ENCODE measurements at regions not wholly inside any gene's neighbourhood (a gene's known extent, or its start where the extent isn't known, plus 50 kb on each side); places are given as distances from the start of the nearest gene placed in this dataset.
"Not testable (repeated sequence)": the region's sequence is repeated elsewhere in the genome, so short reads cannot be mapped to it uniquely, and the experiment has no call there.

DNA sequence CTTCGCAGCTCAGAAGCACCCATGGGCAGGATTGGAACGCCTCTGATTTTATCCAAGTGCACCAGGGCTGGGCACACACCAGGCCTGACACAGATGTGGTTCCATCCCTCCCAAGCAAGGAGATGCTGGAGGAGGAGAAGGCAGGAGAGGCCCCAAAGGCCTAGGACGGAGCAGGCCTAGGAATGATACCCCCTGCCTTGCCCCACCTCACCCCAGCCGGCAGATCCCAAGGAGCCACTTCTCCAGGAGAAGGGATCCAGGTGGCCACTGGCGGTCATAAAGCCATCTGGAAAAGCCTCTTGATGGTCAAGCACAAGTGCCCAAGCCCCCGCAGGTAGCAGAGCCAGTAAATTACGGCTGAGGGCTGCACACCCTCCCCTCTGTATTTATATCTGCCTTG lies 211.8 kb downstream of the TBC1D2B start:
- H3K27me3 Mint-ChIP-seq: no peaks in the 10 kb centered on the region

DNA sequence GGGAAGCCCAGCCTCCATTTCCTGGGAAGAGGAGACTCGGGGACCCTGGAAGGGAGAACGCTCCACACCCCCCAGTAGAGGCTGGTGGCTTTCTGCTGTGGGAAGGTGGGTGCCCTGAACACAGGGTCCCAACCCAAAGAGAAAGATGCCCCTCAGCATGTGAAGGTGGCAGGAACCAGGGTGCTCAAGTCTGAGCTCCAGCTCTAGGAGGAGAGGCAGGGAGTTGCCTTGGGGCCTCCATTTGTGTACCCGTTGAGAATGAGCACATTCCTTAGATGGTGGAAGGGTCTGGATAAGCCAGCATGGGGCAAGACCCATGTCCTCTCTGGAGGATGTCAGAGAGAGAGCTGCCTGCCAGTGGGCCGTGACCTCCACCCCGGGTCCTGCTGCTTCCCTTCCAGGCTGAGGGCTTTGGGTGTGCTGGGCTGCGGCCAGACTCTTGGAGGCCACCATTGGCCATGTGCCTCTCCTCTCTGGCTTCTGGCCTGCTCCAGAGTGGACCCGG lies 212.4 kb downstream of the TBC1D2B start:
- Mint-ChIP-seq H3K4me1 (ENCODE audit: low read depth) (no peaks in the 10 kb centered on the region), H3K9me3 (ENCODE audit: low read depth) (no peaks in the 10 kb centered on the region), H3K36me3 (no peaks in the 10 kb centered on the region), H3K27me3 (no peaks in the 10 kb centered on the region), H3K4me3 (no peak overlapping the region), H3K27ac (no peak overlapping the region)

More for the DNA sequence above, 211.8 kb downstream of the TBC1D2B start:
- no peak overlapping the region for H3K27ac Mint-ChIP-seq
- H3K4me3 Mint-ChIP-seq: no peak overlapping the region
- H3K36me3 Mint-ChIP-seq: no peaks in the 10 kb centered on the region
- peaks cover 1% of the 10 kb centered on the region for H3K4me1 Mint-ChIP-seq (ENCODE audit: low read depth)
- H3K9me3 Mint-ChIP-seq (ENCODE audit: low read depth): no peaks in the 10 kb centered on the region

DNA sequence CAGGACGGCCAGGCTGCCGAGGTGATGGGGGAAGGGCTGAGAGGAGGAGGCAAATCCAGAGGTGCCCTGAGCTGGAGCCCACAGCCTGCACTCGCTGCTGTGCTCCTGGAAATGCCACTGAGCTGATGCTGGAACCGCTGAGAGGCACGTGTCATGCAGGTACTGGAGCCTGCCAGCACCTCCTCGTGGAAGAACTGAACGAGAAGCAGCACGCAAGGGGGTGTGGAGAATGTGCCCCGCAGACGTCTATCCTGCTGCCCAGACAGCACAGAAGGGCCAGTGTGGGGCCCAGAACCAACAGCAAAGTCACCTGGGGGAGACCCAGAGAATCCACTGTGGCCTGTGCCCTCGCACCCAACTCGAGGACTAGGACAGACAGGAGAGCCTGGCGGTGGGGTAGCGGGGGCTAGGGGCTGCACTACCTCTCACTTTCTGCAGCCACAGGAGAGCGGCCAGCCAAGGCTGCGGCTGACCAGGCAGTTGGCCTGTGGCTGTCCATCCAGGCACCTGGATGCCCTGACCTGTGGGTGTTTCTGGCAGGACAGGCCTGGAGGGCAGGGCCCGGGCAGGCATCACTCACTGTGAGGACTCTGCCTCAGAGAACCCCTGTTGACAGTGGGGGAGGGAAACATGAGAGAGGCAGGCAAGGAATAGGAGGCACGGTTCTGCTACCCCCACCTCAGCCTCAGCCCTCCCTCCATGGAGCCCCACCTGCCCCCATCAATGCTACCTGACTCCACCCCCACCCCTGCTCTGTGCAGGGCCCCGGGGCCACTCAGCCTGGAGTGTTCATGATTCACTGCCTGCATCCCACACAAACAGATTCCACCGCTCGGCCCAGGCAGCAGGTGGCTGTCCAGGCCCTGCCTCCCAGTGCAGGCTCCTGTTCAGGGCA lies 213.1 kb downstream of the TBC1D2B start:
- Mint-ChIP-seq H3K4me1 (ENCODE audit: low read depth) (no peaks in the 10 kb centered on the region), H3K9me3 (ENCODE audit: low read depth) (no peaks in the 10 kb centered on the region), H3K36me3 (no peaks in the 10 kb centered on the region), H3K4me3 (no peak overlapping the region), H3K27ac (no peak overlapping the region), H3K27me3 (no peaks in the 10 kb centered on the region)

DNA sequence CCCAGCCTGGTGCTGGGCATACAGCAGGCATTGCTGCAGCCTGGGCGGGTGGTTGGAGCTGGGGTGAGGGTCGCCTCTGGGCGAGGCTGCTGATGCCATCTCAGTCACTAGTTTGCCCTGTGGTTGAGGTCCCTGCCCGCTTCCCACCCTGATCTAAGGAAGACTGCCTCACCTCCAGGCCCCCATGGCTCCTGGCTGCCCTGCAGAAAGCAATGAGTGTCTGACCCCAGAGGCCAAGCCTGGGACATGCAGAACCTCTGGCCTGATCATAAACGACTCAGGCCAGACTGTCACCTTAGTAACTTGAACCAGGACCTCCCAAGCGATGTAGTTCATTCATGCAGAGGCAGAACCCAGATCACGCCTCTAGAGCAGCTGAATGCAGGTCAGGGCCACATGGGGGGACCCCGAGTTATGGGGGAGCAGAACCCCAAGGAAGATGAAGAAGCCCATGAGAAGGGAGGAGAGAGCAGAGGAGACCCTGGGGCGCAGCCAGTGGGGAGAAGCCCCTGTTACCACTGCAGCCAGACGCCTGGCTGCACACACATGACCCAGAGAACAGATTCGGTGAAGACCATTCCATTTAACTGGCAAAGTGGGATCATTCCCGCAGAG lies 213.9 kb downstream of the TBC1D2B start:
- Mint-ChIP-seq H3K27ac (no peak overlapping the region), H3K4me3 (no peak overlapping the region), H3K27me3 (no peaks in the 10 kb centered on the region), H3K9me3 (ENCODE audit: low read depth) (no peaks in the 10 kb centered on the region), H3K36me3 (no peaks in the 10 kb centered on the region), H3K4me1 (ENCODE audit: low read depth) (no peaks in the 10 kb centered on the region)

DNA sequence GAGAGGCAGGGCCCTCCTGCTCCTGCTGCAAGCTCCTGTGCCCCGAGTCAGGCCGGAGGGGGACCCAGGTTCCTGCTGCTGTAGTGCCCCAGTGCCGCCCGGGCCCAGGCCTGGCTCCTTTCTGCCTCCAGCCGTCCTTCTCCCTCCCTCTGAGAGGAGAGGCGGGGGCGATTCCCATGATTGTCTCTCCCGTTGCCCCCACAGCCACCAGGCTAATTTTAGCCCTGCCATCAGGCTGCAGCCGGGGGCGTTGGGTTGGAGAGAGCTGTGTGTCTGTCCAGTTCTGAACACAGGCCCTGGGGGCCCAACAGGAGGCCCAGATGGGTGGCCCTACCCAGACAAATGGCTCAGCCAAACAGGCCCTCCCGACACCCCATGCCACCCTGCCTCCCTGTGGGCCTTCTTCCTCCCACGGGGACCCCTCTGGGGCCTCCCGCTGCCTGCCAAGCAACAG lies 214.8 kb downstream of the TBC1D2B start:
- no peaks in the 10 kb centered on the region for H3K27me3 Mint-ChIP-seq
- H3K9me3 Mint-ChIP-seq (ENCODE audit: low read depth): no peaks in the 10 kb centered on the region
- no peaks in the 10 kb centered on the region for H3K36me3 Mint-ChIP-seq
- H3K4me1 Mint-ChIP-seq (ENCODE audit: low read depth): no peaks in the 10 kb centered on the region
- H3K27ac Mint-ChIP-seq: no peak overlapping the region
- H3K4me3 Mint-ChIP-seq: no peak overlapping the region

DNA sequence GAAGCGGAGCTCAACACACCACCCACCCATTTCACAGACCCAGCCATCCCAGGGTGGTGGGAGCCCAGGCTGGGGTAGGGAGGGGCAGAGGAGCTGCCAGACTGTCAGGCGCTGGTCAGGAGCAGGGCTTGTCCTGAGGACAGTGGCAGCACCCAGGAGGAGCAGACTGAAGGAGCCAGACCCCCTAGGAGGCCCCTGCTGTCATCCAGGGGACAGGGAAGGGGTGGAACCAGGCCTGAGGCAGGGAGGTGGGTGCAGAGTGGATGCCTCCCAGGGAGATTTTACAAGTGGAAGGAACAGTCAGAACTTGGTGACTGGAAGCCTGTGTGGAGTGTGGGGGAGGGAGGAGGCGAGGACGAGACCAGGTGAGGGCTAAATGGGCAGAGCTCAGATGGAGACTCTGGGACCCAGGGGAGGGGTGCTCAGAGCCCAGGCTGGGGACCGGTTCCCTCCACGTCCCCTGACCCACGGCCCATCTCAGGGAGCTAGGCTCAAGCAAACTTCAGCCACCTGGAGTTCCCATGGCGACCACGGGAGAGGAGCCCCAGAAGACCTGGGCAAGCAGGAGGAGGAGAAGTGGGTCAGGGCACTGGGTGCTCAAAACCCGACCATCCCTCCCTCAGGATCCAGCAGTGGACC lies 215.4 kb downstream of the TBC1D2B start:
- not testable (repeated sequence) for H3K4me1 Mint-ChIP-seq (ENCODE audit: low read depth); H3K36me3 Mint-ChIP-seq; H3K27ac Mint-ChIP-seq; H3K9me3 Mint-ChIP-seq (ENCODE audit: low read depth); H3K4me3 Mint-ChIP-seq; H3K27me3 Mint-ChIP-seq

DNA sequence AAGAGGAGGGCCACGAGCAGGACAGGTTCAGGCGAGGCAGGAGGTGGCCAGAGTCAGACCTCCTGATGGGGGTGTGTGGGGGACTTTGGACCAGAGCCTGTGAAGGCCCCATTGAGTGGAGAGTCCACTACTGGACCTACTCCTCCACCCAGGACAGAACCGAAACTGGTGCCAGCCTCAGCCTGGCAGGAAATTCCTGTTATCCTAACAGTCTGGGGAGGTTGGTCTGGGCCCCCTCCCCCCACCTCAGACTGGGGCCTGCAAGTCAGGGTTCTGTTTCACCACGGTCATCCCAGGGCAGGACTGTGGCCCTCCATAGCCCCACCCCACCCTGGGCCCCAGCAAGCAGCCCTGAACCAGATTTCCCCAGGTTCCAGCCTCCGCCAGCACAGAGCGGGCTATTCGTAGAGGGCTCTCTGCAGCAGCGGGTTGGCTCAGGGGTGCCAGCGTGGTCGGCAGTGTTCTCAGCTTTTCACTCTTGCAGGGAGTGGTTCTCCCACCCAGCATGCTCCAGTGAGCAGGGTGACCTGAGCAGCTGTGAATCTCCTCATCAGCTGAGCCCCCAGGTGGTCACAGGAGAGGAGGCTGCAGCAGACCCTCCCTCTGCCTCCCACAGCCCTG lies 217.3 kb downstream of the TBC1D2B start:
- no peaks in the 10 kb centered on the region for H3K9me3 Mint-ChIP-seq (ENCODE audit: low read depth)
- no peaks in the 10 kb centered on the region for H3K4me1 Mint-ChIP-seq (ENCODE audit: low read depth)
- H3K36me3 Mint-ChIP-seq: no peaks in the 10 kb centered on the region
- H3K27me3 Mint-ChIP-seq: peaks cover 2% of the 10 kb centered on the region
- no peak overlapping the region for H3K27ac Mint-ChIP-seq
- H3K4me3 Mint-ChIP-seq: no peak overlapping the region

DNA sequence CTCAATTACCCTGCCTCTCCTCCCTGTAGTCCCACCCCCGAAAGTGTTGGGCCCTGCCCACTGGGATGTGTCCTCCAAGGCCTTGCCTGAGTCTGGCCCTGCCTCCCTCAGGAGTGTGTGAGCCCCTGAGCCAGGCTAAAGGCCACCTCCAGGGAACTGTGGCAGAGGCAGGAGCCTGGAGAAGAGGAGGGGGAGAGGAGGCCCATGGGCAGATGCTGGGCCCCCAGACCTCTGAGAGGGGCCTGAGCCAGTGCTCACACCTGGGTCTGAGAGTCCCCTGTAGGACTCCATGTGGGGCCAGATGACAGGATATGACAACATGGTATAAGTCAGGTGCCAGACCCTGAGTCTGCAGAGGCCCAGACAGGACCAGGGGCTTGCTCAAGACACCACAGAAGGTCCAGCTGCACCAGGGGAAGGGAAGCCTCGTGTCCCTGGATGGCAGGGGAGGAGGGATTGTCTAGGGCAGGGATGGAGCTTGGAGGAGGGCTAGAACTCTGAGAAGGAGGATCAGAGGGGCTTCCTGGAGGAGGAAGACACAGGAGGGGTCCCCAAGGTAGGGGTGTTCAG lies 217.9 kb downstream of the TBC1D2B start:
- no peaks in the 10 kb centered on the region for H3K9me3 Mint-ChIP-seq (ENCODE audit: low read depth)
- peaks cover 2% of the 10 kb centered on the region for H3K27me3 Mint-ChIP-seq
- no peak overlapping the region for H3K27ac Mint-ChIP-seq
- H3K4me3 Mint-ChIP-seq: no peak overlapping the region
- H3K36me3 Mint-ChIP-seq: no peaks in the 10 kb centered on the region
- no peaks in the 10 kb centered on the region for H3K4me1 Mint-ChIP-seq (ENCODE audit: low read depth)

DNA sequence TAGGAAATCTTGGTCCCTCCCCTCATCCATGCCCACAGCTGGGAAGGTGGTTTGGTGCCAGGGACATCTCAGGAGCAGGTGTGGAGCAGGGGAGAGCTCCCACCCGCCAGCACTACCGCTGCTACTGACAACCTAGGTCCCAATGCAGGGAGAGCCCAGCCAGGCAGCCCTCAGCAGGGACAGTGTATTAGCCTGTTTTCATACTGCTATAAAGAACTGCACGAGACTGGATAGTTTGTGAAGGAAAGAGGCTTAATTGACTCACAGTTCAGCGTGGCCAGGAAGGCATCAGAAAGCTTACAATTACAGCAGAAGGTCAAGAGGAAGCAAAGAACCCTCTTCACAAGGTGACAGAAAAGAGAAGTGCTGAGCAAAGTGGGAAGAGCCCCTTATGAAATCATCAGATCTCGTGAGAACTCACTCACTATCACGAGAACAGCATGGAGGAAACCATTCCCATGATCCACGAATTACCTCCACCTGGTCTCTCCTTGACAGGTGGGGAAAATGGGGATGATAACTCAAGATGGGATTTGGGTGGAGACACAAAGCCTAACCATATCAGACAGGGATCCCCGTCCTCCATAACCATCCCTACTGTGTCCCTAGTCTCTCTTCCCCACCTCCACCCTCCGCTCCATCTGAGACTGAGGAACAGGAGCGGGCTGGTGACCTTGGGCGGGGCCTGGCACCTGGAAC lies 218.6 kb downstream of the TBC1D2B start:
- H3K4me1 Mint-ChIP-seq (ENCODE audit: low read depth): no peaks in the 10 kb centered on the region
- peaks cover 2% of the 10 kb centered on the region for H3K27me3 Mint-ChIP-seq
- no peaks in the 10 kb centered on the region for H3K36me3 Mint-ChIP-seq
- H3K9me3 Mint-ChIP-seq (ENCODE audit: low read depth): no peaks in the 10 kb centered on the region
- no peak overlapping the region for H3K4me3 Mint-ChIP-seq
- no peak overlapping the region for H3K27ac Mint-ChIP-seq

DNA sequence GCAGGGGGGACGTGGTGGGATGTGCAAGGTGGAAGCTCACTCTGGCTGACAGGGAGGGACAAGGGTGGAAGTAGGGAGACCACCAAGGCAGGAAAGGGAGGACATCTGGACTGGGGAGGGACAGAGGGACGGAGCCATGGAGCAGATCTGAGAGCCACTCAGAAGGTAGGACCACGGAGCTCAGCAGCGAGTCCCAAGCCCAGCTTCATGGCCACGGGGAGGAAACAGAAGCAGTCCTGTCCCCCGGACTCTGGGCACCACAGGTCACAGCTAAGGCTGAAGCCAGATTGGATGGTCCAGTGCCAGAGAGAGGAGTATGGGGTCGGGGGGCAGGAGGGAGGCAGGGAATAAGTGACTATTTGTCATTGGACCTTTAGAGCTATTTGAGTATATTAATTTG lies 220.1 kb downstream of the TBC1D2B start:
- Mint-ChIP-seq H3K9me3 (ENCODE audit: low read depth) (no peaks in the 10 kb centered on the region), H3K36me3 (no peaks in the 10 kb centered on the region), H3K27ac (no peak overlapping the region), H3K4me3 (no peak overlapping the region), H3K27me3 (peaks cover 2% of the 10 kb centered on the region), H3K4me1 (ENCODE audit: low read depth) (no peaks in the 10 kb centered on the region)

DNA sequence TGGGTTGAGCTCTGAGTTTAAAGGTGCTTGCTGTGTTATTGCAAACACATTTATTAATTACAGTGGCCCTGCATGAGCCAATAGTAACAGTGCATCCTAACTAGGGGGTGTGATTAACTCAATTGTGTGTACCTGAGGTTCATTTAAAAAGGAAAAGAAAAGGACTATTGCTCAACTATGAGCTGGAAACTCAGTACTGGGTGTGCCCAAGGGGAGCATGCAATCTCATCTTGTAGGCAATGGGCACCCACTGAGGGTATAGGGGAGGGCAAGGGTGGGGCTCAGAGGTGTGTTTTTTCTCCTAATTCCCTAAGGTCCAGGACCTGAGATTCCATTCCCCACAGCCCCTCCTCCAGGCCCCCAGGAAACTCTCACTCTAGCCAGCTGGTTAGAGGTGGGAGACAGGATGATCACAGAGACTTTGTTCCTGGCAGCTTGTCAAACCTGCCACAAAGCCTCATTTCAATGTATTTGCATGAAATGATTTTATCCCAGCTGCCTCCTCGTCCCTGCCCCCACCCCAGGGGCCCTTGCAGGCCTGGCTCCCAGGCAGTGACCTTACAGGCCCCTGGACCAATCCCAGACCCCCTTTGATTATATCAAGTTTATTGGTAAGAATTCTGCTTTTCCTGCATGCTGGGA lies 220.7 kb downstream of the TBC1D2B start:
- Mint-ChIP-seq H3K4me3 (no peak overlapping the region), H3K9me3 (ENCODE audit: low read depth) (no peaks in the 10 kb centered on the region), H3K36me3 (no peaks in the 10 kb centered on the region), H3K27me3 (peaks cover 2% of the 10 kb centered on the region), H3K27ac (no peak overlapping the region), H3K4me1 (ENCODE audit: low read depth) (no peaks in the 10 kb centered on the region)

DNA sequence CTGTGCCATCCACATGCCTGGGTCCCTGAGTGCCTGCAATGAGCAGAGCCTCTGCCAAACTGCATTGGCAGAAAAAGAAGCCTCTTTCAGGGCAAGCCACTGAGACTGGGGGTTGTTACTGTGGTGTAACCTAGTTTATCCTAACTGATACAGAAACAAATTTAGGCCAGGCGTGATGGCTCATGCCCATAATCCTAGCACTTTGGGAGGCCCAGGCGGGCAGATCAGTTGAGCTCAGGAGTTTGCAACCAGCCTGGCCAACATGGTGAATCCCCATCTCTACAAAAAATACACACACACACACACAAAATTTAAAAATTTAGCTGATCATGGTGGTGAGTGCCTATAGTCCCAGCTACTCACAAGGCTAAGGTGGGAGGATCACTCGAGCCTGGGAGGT lies 221.6 kb downstream of the TBC1D2B start:
- no peaks in the 10 kb centered on the region for H3K9me3 Mint-ChIP-seq (ENCODE audit: low read depth)
- peaks cover 2% of the 10 kb centered on the region for H3K27me3 Mint-ChIP-seq

DNA sequence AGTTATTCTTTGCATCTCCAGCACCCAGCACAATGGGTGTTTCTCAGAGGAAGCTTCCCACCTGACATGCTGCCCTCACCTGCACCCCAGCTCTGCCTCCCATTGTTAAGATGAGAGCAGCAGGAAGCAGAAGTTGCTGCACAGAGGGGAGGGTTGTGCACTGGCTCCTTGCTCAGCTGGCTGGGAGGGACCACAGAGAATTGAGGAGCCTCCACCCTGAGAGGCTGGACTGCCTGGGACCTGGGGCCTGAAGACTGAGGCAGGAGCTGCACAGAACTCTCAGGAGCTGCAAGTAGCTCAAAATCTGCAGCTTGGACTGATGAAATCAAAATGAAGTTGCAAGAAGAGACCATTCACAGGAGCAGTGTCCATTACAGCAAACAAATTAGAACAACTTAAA lies 222.3 kb upstream of the LINGO1 start:
- H3K4me1 Mint-ChIP-seq (ENCODE audit: low read depth): no peaks in the 10 kb centered on the region
- H3K27me3 Mint-ChIP-seq: peaks cover 2% of the 10 kb centered on the region
- H3K36me3 Mint-ChIP-seq: no peaks in the 10 kb centered on the region
- no peak overlapping the region for H3K4me3 Mint-ChIP-seq
- H3K9me3 Mint-ChIP-seq (ENCODE audit: low read depth): no peaks in the 10 kb centered on the region
- no peak overlapping the region for H3K27ac Mint-ChIP-seq

More for the DNA sequence above, 221.6 kb downstream of the TBC1D2B start:
- Mint-ChIP-seq H3K4me1 (ENCODE audit: low read depth) (no peaks in the 10 kb centered on the region), H3K27ac (no peak overlapping the region), H3K36me3 (no peaks in the 10 kb centered on the region), H3K4me3 (no peak overlapping the region)

DNA sequence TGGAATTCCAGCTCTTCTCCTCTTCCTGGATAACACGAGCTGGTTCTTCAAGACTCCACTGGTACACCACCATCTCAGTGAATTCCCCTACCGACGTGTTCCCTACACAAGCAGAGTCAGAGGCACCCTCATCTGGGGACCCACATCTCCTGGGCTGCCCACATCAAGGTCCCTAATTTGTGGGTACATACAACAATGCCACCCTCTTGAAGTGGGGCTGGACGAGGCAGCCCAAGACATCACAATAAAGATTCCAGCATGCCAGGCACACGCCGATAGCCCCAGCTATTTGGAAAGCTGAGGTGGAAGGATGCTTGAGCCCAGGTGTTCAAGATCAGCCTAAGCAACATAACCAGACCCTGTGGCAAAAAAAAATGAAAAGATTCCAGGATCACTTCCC lies 221.2 kb upstream of the LINGO1 start:
- no peaks in the 10 kb centered on the region for H3K36me3 Mint-ChIP-seq
- H3K9me3 Mint-ChIP-seq (ENCODE audit: low read depth): no peaks in the 10 kb centered on the region
- H3K4me1 Mint-ChIP-seq (ENCODE audit: low read depth): no peaks in the 10 kb centered on the region
- H3K27me3 Mint-ChIP-seq: peaks cover 5% of the 10 kb centered on the region
- H3K4me3 Mint-ChIP-seq: no peak overlapping the region
- H3K27ac Mint-ChIP-seq: no peak overlapping the region

Measured in activated naive CD8-positive, alpha-beta T cell (primary cell).